OCI-LY7 (cell line): ENCODE measurements at regions not wholly inside any gene's neighbourhood (a gene's known extent, or its start where the extent isn't known, plus 50 kb on each side); places are given as distances from the start of the nearest gene placed in this dataset.

Experiments
- BruUV-seq: library from RNA; stranded (reverse); fragments of 400-500 nt; replicated peaks from 2 replicates; lab custom pipeline; 2021; lab: Mats Ljungman, UMichigan
- CTCF ChIA-PET: fragments of 300-600 bp; sonication (Branson Sonifier 250); formaldehyde crosslinking; loops from one replicate; lab custom pipeline; 2022; ENCODE audit warnings: antibody characterized with exemption; ENCODE audit not compliant: unreplicated experiment; lab: Charles Lee
- POLR2A ChIA-PET: fragments of 300-600 bp; sonication (Branson Sonifier 250); formaldehyde crosslinking; loops from one replicate; lab custom pipeline; 2022; ENCODE audit warnings: antibody characterized with exemption; lab: Charles Lee
- DNase-seq: peaks from one replicate; pipeline ENCODE4 v3.0.0-alpha.2; 2015; ENCODE audit warnings: low spot score
- H2AFZ ChIP-seq: fragments of 200-600 bp; sonication (generic), shearing (Covaris generic); 2 replicates; pipeline ENCODE4 v1.6.1; 2014; ENCODE audit warnings: mild to moderate bottlenecking, antibody characterized with exemption, low read length, moderate library complexity
- H3K27ac ChIP-seq: fragments of 200-600 bp; sonication (generic); 2 replicates; pipeline ENCODE4 v1.5.1; 2014; ENCODE audit warnings: mixed run types, low read depth, mild to moderate bottlenecking, moderate library complexity, low read length, inconsistent platforms; ENCODE audit not compliant: poor library complexity, severe bottlenecking
- H3K36me3 ChIP-seq: fragments of 200-600 bp; sonication (generic); 2 replicates; pipeline ENCODE4 v1.6.1; 2014; ENCODE audit warnings: mild to moderate bottlenecking, antibody characterized with exemption, low read length, moderate library complexity, mixed read lengths; ENCODE audit not compliant: insufficient read depth
- H3K4me1 ChIP-seq: fragments of 200-600 bp; sonication (generic); 2 replicates; pipeline ENCODE4 v1.5.1; 2014; ENCODE audit warnings: mild to moderate bottlenecking, low read length; ENCODE audit not compliant: insufficient read depth, poor library complexity, severe bottlenecking
- H3K4me2 ChIP-seq: fragments of 200-600 bp; sonication (generic); 2 replicates; pipeline ENCODE4 v1.6.1; 2014; ENCODE audit warnings: mild to moderate bottlenecking, low read length
- H3K4me3 ChIP-seq: fragments of 200-600 bp; sonication (generic); 2 replicates; pipeline ENCODE4 v1.5.1; 2014; ENCODE audit warnings: mild to moderate bottlenecking, low read depth, low read length; ENCODE audit not compliant: poor library complexity, severe bottlenecking
- H3K79me2 ChIP-seq: fragments of 200-600 bp; sonication (generic); 2 replicates; pipeline ENCODE4 v1.6.1; 2016; ENCODE audit warnings: low read depth, mild to moderate bottlenecking, low read length, moderate library complexity, mixed read lengths; ENCODE audit not compliant: insufficient read depth
- H3K9me2 ChIP-seq: fragments of 200-600 bp; sonication (generic); 2 replicates; pipeline ENCODE4 v1.6.1; 2016; ENCODE audit warnings: mild to moderate bottlenecking, low read length, mixed read lengths; ENCODE audit not compliant: insufficient read depth
- H3K9me3 ChIP-seq: fragments of 200-600 bp; sonication (generic); 2 replicates; pipeline ENCODE4 v1.6.1; 2014; ENCODE audit warnings: mild to moderate bottlenecking, mixed run types, low read length, mixed read lengths
- H4K20me1 ChIP-seq: fragments of 200-600 bp; sonication (generic); 2 replicates; pipeline ENCODE4 v1.6.1; 2014; ENCODE audit warnings: mild to moderate bottlenecking, antibody characterized with exemption, low read length, moderate library complexity, mixed read lengths; ENCODE audit not compliant: insufficient read depth
- EZH2phosphoT487 ChIP-seq: fragments of 200-600 bp; sonication (generic); IDR thresholded peaks from 2 replicates; pipeline ENCODE4 v1.6.1; 2018; ENCODE audit warnings: low read depth, borderline replicate concordance, mild to moderate bottlenecking, mixed run types, antibody characterized with exemption, low read length, moderate library complexity, mixed read lengths
- intact Hi-C: fragments of 100-400 bp; cut with micrococcal nuclease; formaldehyde crosslinking; loops from one replicate; pipeline ENCODE4 v1.10.0; 2022; ENCODE audit not compliant: unreplicated experiment
- TF ChIP-seq, protein P1 (sequence below): fragments of 200-600 bp; sonication (generic); conservative IDR thresholded peaks from 2 replicates; pipeline ENCODE4 v1.5.1; 2014; ENCODE audit warnings: mild to moderate bottlenecking, antibody characterized with exemption, low read length, moderate library complexity, mixed read lengths

DNA sequence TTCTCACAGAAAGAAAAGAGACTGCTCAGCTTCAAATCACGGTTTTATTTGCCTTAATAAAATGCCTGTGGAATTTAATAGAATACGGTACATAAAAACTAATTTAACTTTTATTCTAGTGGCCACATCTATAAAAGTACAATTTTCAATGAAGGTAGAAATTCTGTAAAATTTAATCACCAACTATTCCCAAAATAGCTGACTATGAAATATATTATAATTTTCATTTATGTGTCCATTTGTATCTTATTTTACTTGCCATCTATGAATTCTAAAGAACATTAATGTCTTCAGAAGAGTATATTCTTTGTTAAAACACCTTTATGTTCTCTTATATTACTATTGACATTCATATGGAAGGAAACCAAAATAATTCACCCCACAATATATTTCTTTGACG lies 192.6 kb downstream of the BTBD3 start:
- ChIA-PET CTCF (no interaction called here), POLR2A (interaction anchor here (0.7 kb wide), 2 partner anchors 21 to 816 kb away, joined by 3 to 4 read pairs; no protein-coding TSS in a partner anchor)
- H3K79me2 ChIP-seq = no peaks in the 10 kb centered on the region
- H3K27ac ChIP-seq = no peak overlapping the region
- no peaks in the 10 kb centered on the region for H3K9me3 ChIP-seq
- H2AFZ ChIP-seq = no peak overlapping the region
- H3K4me3 ChIP-seq = no peak overlapping the region
- DNase-seq = no peak
- no TSS peak for BruUV-seq
- no peaks in the 10 kb centered on the region for H3K36me3 ChIP-seq
- H4K20me1 ChIP-seq = no peaks in the 10 kb centered on the region
- TF ChIP-seq EZH2phosphoT487 = no peak
- TF ChIP-seq, protein P1, sequence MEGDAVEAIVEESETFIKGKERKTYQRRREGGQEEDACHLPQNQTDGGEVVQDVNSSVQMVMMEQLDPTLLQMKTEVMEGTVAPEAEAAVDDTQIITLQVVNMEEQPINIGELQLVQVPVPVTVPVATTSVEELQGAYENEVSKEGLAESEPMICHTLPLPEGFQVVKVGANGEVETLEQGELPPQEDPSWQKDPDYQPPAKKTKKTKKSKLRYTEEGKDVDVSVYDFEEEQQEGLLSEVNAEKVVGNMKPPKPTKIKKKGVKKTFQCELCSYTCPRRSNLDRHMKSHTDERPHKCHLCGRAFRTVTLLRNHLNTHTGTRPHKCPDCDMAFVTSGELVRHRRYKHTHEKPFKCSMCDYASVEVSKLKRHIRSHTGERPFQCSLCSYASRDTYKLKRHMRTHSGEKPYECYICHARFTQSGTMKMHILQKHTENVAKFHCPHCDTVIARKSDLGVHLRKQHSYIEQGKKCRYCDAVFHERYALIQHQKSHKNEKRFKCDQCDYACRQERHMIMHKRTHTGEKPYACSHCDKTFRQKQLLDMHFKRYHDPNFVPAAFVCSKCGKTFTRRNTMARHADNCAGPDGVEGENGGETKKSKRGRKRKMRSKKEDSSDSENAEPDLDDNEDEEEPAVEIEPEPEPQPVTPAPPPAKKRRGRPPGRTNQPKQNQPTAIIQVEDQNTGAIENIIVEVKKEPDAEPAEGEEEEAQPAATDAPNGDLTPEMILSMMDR = no peak
- intact Hi-C loops = no loop called here
- H3K4me2 ChIP-seq = no peak overlapping the region
- H3K4me1 ChIP-seq = no peaks in the 10 kb centered on the region
- no peaks in the 10 kb centered on the region for H3K9me2 ChIP-seq

DNA sequence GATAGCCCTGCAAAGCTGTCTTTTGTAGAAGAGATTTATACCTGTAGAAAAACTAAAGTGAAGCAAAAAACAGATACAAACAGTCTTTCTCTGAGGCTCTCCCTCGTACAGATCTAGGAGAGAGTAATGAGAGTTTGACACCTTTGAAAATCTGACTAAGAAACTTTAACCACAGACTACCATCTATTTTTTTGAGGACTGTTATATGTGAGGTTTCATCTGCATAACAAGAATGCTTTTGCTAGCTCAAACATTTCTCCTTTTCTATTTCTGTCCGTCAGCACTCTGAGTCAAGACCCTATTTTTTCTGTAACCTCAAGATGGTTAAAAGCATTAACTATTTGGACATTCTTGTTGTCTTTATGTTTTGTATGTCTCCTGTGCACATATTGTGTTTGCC lies 193.0 kb downstream of the BTBD3 start:
- POLR2A ChIA-PET = interaction anchor here (0.6 to 0.7 kb wide), 3 partner anchors 22 to 816 kb away, joined by 3 to 5 read pairs (median 4); no protein-coding TSS in a partner anchor
- no peak overlapping the region for H3K4me2 ChIP-seq
- H3K9me3 ChIP-seq = no peaks in the 10 kb centered on the region
- no peaks in the 10 kb centered on the region for H3K4me1 ChIP-seq
- CTCF ChIA-PET = no interaction called here
- H3K79me2 ChIP-seq = no peaks in the 10 kb centered on the region
- no peaks in the 10 kb centered on the region for H3K9me2 ChIP-seq
- no peaks in the 10 kb centered on the region for H4K20me1 ChIP-seq
- intact Hi-C loops = no loop called here
- TF ChIP-seq EZH2phosphoT487 = no peak
- TF ChIP-seq, protein P1 = no peak
- no peaks in the 10 kb centered on the region for H3K36me3 ChIP-seq
- DNase-seq = no peak
- H2AFZ ChIP-seq = no peak overlapping the region
- H3K27ac ChIP-seq = no peak overlapping the region
- H3K4me3 ChIP-seq = no peak overlapping the region
- no TSS peak for BruUV-seq

DNA sequence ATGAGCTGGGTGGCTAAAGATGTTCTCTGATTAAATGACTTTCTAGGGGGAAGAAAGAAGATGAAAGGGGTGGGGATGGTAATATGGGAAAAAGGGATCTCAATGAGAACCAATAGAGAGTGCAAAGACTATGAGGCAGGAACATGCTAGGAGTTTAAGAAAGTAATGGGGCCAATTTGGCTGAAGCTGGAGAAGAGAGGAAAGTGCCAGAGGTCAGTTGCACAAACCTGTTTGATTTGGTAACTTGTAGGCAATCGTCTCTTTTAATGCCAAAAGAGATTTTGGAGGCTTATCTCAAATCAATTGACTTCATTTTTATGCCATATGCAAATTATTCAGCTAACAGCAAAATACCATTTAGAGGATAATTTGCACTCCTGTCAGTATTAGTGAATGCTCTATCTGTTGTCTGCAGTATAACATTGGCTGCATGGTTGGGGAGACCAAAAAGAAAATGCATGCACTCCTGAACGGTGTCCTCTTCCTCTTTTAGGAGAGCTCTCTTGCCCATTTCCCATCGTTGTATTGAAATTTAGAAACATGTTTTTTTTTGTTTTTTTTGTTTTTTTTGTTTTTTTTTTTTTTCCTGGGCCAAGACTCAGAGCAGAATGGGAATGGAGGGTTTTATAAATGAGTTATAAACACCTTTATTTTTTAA lies 193.9 kb downstream of the BTBD3 start:
- Histone ChIP-seq H3K27ac (no peak overlapping the region), H3K4me1 (no peaks in the 10 kb centered on the region), H3K36me3 (no peaks in the 10 kb centered on the region), H2AFZ (no peak overlapping the region), H3K9me3 (no peaks in the 10 kb centered on the region), H3K4me3 (no peak overlapping the region), H3K79me2 (no peaks in the 10 kb centered on the region), H4K20me1 (no peaks in the 10 kb centered on the region), H3K4me2 (no peak overlapping the region), H3K9me2 (no peaks in the 10 kb centered on the region)
- no peak for DNase-seq
- no TSS peak for BruUV-seq
- TF ChIP-seq, protein P1 = no peak
- TF ChIP-seq EZH2phosphoT487 = no peak
- intact Hi-C loops = no loop called here
- ChIA-PET POLR2A (interaction anchor here (0.6 to 1.2 kb wide), 3 partner anchors 17 to 608 kb away, joined by 3 to 5 read pairs (median 4); no protein-coding TSS in a partner anchor), CTCF (no interaction called here)
